ENCODE measurements at regions not wholly inside any gene's neighbourhood (a gene's known extent, or its start where the extent isn't known, plus 50 kb on each side); places are given as distances from the start of the nearest gene placed in this dataset.
"Not testable (repeated sequence)": the region's sequence is repeated elsewhere in the genome, so short reads cannot be mapped to it uniquely, and the experiment has no call there.

DNA sequence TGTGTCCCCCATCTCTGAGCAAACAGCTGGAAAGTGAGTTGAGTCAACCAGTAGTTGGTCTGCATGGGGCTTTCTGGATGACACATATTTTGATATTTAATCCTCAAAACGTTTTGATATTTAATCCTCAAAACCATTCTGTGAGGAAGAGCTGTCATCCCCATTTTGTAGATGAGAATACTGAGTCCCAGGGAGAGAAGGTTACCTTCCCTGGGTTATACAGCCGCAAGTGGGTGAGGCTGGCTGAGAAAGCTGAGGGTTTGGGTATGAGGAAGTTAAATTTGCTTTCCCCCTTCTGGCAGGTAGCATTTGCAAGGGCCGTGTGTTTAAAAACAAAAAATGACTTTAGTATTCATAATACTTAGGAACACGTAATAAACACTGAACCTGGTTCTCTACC lies 447.2 kb downstream of the XYLT1 start:
- Histone ChIP-seq H3K4me3 (ENCODE audit: low read length) (no peak overlapping the region), H3K4me1 (ENCODE audit: insufficient read depth, low read length) (no peaks in the 10 kb centered on the region; the same call in 1 of the 2 replicates), H3K27me3 (ENCODE audit: insufficient read depth, low read length) (no peaks in the 10 kb centered on the region), H3K36me3 (ENCODE audit: insufficient read depth, low read depth, low read length) (no peaks in the 10 kb centered on the region), H3K27ac (ENCODE audit: low read length) (no peak overlapping the region), H3K9me3 (ENCODE audit: insufficient read depth, low read depth, low read length) (no peaks in the 10 kb centered on the region), H3K9ac (ENCODE audit: low read depth, low read length) (no peak overlapping the region)

DNA sequence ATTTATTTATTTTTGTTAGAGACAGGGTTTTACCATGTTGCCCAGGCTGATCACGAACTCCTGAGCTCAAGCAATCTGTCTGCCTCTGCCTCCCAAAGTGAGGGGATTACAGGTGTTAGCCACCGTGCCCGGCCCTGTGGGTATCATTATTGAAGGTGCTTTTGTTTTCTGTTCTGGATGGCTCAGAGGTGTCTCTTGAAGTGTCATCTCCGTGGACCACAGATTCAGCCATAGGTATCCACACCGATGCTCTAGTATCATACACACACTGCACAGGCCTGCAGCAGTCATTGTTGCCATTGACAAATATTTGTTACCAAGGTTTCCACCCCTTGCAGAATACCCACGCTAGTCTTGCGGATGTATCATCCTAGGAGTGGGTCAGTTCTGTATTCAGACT lies 446.2 kb downstream of the XYLT1 start:
- Histone ChIP-seq H3K4me3 (ENCODE audit: low read length) (no peak overlapping the region), H3K4me1 (ENCODE audit: insufficient read depth, low read length) (no peaks in the 10 kb centered on the region), H3K36me3 (ENCODE audit: insufficient read depth, low read depth, low read length) (no peaks in the 10 kb centered on the region), H3K27ac (ENCODE audit: low read length) (no peak overlapping the region), H3K9me3 (ENCODE audit: insufficient read depth, low read depth, low read length) (peaks cover 4% of the 10 kb centered on the region; the same call in 1 of the 2 replicates), H3K27me3 (ENCODE audit: insufficient read depth, low read length) (no peaks in the 10 kb centered on the region), H3K9ac (ENCODE audit: low read depth, low read length) (no peak overlapping the region)

DNA sequence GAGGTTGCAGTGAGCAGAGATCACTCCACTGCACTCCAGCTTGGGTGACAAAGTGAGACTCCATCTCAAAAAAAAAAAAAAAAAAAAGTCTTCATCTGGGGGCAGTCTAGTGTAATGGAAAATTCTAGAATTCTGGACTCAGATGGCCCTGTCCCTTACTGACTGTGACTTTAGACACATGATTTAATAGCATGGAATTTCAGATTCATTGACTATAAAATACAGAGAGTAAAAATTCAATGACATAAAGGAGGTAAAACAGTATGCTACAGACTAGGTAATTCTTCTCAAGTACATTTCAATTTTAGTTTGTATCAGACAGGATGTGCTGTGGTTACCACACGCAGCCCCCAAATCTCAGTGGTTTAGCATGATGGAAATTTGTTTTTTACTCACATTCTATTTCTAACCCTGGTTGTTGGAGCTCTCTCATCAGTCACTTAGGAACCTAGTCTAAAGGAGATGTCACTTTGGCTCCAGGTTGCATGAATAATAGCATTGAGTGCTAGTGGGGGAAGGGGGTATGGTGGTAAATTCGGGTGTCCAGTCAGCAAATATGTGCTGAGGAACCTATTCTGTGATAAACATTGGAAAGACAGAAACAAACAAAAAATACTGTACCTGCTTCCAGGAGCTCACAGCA lies 444.0 kb downstream of the XYLT1 start:
- H3K4me1 ChIP-seq (ENCODE audit: insufficient read depth, low read length) = no peaks in the 10 kb centered on the region
- H3K9ac ChIP-seq (ENCODE audit: low read depth, low read length) = no peak overlapping the region
- no peak overlapping the region for H3K27ac ChIP-seq (ENCODE audit: low read length)
- no peak overlapping the region for H3K4me3 ChIP-seq (ENCODE audit: low read length)
- no peaks in the 10 kb centered on the region for H3K27me3 ChIP-seq (ENCODE audit: insufficient read depth, low read length)
- H3K9me3 ChIP-seq (ENCODE audit: insufficient read depth, low read depth, low read length) = peaks cover 7% of the 10 kb centered on the region; the same call in 1 of the 2 replicates
- H3K36me3 ChIP-seq (ENCODE audit: insufficient read depth, low read depth, low read length) = no peaks in the 10 kb centered on the region

DNA sequence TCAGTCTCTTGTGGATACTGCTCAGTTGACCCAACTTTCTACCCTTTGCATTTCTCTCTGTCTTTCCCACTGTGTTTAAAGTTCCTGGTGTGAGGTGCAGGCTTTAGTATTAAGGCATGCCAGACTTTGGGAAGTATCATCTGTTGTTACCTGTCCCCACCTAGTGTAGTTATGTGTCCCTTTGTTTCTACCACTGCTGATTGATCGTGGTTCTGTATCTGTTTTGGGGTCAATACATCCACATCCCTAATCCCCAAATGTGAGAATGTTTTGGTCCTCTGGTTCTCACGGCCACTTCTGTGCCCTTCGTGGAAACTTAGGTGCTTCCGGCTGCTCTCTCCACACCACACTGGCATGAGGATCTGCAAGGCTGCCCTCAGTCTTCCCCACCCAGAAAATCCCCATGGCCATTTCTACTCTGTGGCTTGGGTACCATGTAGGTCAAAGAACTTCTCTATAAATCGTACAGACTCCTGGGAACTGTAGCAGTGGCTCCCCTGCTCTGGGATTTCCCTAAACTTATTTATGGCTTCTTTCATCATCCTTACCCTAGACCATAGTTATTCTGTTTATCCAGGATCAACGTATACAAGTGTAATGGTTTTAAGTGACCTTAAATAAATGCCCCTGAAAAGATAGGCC lies 443.2 kb downstream of the XYLT1 start:
- Histone ChIP-seq H3K27me3 (ENCODE audit: insufficient read depth, low read length) (no peaks in the 10 kb centered on the region), H3K9ac (ENCODE audit: low read depth, low read length) (no peak overlapping the region), H3K9me3 (ENCODE audit: insufficient read depth, low read depth, low read length) (peaks cover 7% of the 10 kb centered on the region; the same call in 1 of the 2 replicates), H3K4me3 (ENCODE audit: low read length) (no peak overlapping the region), H3K4me1 (ENCODE audit: insufficient read depth, low read length) (no peaks in the 10 kb centered on the region), H3K27ac (ENCODE audit: low read length) (no peak overlapping the region), H3K36me3 (ENCODE audit: insufficient read depth, low read depth, low read length) (no peaks in the 10 kb centered on the region)

DNA sequence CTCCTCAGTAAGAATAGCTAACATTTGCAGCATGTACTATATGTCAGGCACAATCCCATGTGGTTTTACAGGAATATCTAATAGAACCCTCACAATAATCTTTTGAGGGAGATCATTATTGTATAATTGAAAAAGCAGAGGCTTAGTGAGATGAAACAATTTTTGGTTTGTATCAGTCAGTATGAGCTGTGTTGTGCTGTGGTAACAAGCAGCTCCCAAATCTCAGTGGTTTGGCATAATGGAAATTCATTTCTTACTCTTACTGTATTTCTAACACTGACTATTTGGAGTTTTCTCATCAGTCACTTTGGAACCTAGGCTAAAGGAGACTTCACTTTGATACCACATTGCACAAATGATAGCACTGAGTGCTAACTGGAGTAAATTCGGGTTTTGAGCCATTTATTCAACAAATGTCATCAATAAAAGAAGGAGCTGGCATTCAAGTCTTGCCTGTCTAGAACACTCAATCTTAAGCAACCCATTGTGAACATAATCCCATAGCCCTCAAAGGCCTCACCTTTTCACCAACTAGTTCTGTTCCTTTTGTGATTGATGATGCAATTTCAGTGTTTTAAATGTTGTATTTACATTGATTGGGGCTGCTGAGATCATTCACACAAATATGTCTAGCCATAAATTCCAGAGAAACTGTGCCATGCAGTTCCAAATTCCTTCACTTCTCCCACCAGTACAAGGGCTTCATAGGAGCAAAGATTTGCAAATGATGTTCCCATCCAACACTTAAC lies 441.0 kb downstream of the XYLT1 start:
- no peak overlapping the region for H3K4me3 ChIP-seq (ENCODE audit: low read length)
- no peaks in the 10 kb centered on the region for H3K27me3 ChIP-seq (ENCODE audit: insufficient read depth, low read length)
- H3K9ac ChIP-seq (ENCODE audit: low read depth, low read length) = no peak overlapping the region
- no peak overlapping the region for H3K27ac ChIP-seq (ENCODE audit: low read length)
- peaks cover 7% of the 10 kb centered on the region; the same call in 1 of the 2 replicates for H3K9me3 ChIP-seq (ENCODE audit: insufficient read depth, low read depth, low read length)
- no peaks in the 10 kb centered on the region for H3K36me3 ChIP-seq (ENCODE audit: insufficient read depth, low read depth, low read length)
- no peaks in the 10 kb centered on the region for H3K4me1 ChIP-seq (ENCODE audit: insufficient read depth, low read length)

DNA sequence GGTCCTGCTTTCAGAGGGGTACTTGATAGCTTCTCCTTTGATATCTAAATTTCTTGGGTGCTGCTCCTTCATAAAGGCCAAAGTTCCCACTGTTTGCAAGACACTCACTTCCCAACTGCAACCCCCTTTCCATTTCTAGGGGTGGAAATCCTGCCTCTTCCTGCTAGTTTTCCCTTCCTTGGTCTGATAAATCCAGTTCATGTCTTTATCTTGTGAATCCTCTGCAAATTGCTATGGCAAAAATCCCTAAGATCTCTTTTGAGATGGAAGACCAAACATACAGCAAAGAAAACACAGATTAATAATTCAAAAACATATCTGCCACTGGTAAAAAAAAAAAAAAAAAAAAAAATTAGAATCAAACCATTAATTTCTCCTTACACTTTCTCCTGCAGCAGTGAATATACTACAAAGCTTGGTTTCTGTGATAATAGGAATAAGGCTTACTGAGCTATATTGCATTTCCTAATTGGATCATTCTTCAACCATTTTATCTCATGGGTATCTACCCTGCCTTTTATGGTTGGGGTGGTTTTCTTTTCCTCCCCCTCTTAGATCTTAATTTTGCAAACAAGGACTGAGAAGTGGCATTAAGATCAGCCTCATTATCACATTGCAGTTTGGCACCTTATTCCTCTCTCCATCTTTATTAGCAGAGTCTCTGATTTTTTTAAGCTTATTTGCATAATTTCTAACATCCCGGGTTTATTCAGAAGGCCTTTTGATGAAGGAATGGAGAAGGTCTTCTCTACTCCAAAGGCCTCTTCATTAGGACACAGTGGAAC lies 439.1 kb downstream of the XYLT1 start:
- Histone ChIP-seq H3K27ac (ENCODE audit: low read length) (no peak overlapping the region), H3K4me3 (ENCODE audit: low read length) (no peak overlapping the region), H3K27me3 (ENCODE audit: insufficient read depth, low read length) (no peaks in the 10 kb centered on the region), H3K9me3 (ENCODE audit: insufficient read depth, low read depth, low read length) (peaks cover 7% of the 10 kb centered on the region; the same call in 1 of the 2 replicates), H3K9ac (ENCODE audit: low read depth, low read length) (no peak overlapping the region), H3K36me3 (ENCODE audit: insufficient read depth, low read depth, low read length) (no peaks in the 10 kb centered on the region), H3K4me1 (ENCODE audit: insufficient read depth, low read length) (no peaks in the 10 kb centered on the region)

DNA sequence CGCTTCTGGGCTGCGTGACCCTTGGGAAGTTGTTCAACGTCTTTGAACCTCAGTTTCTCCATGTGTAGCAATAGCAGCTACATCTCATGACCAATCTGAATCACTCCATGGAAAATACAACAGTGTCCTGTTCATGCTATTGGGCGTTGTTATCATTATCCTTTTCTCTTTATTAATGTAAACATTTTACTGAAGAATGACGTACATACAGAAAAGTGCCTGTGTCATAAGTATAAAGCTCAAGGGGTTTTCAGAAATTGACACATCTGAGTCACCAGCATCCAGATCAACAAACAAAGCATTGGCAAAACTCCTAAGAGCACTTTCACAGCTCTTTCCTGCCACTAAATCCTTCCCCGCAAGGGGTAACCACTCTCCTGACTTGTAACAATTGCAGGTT lies 438.4 kb downstream of the XYLT1 start:
- H3K4me1 ChIP-seq (ENCODE audit: insufficient read depth, low read length) = no peaks in the 10 kb centered on the region
- no peaks in the 10 kb centered on the region for H3K36me3 ChIP-seq (ENCODE audit: insufficient read depth, low read depth, low read length)
- peaks cover 7% of the 10 kb centered on the region; the same call in 1 of the 2 replicates for H3K9me3 ChIP-seq (ENCODE audit: insufficient read depth, low read depth, low read length)
- H3K4me3 ChIP-seq (ENCODE audit: low read length) = no peak overlapping the region
- H3K27ac ChIP-seq (ENCODE audit: low read length) = no peak overlapping the region
- H3K9ac ChIP-seq (ENCODE audit: low read depth, low read length) = no peak overlapping the region
- no peaks in the 10 kb centered on the region for H3K27me3 ChIP-seq (ENCODE audit: insufficient read depth, low read length)

DNA sequence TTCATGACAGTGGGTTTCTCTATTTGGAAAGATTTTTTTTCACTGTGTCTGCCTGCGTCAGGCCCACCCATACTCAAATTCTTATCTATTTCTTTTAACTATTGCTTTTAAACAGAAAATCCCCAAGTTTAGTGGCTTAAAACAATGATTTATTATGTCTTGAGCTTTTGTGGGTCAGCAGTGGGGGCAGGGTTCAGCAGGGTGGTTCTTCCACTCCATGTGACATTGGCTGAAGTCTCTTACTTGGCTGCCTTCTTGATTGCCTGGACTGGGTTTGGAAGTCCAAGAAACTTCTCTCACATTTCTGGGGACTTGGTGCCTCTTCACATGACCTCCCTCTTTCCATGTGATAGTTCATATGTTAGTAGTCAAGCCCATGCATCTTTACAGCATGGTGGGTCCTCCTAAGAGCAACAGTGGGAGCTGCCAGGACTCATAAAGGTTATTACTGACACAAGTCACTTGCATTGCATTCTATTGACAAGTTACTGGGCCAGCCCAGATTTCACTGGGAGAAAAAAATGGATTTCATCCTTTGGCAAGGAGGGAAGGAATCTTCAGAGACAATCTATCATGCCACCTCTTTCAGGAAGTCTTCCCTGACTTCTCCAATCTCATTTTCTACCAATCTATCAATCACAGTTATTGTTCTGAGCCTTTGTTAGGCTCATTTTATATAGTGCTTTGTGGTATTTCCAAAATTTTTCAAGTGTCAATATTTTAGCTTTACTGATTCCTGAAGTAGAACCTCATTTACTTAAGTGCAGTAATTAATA lies 436.1 kb downstream of the XYLT1 start:
- Histone ChIP-seq H3K36me3 (ENCODE audit: insufficient read depth, low read depth, low read length) (no peaks in the 10 kb centered on the region), H3K4me1 (ENCODE audit: insufficient read depth, low read length) (no peaks in the 10 kb centered on the region), H3K9me3 (ENCODE audit: insufficient read depth, low read depth, low read length) (peaks cover 2% of the 10 kb centered on the region; the same call in 1 of the 2 replicates), H3K27ac (ENCODE audit: low read length) (no peak overlapping the region), H3K4me3 (ENCODE audit: low read length) (no peak overlapping the region), H3K9ac (ENCODE audit: low read depth, low read length) (no peak overlapping the region), H3K27me3 (ENCODE audit: insufficient read depth, low read length) (no peaks in the 10 kb centered on the region)

DNA sequence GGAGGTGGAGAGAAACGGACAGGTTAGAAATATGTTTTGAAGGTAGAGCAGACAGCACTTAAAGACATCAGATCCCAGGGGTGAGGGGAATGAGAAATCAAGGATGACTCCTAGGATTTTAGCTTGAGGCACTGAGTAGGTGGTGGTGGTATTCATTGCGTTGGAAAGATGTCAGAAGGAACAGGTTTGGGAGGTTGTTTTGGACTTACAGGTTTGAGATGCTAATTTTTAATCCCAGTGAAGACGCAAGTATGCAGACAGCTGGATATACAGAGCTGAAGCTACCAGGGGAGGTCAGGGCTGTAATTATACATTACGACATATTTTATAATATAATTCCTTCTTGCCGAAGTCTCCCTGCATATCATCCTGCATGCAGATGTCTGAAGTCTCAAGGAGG lies 433.3 kb downstream of the XYLT1 start:
- Histone ChIP-seq H3K9ac (ENCODE audit: low read depth, low read length) (no peak overlapping the region), H3K36me3 (ENCODE audit: insufficient read depth, low read depth, low read length) (no peaks in the 10 kb centered on the region), H3K27ac (ENCODE audit: low read length) (no peak overlapping the region), H3K27me3 (ENCODE audit: insufficient read depth, low read length) (no peaks in the 10 kb centered on the region), H3K9me3 (ENCODE audit: insufficient read depth, low read depth, low read length) (no peaks in the 10 kb centered on the region), H3K4me1 (ENCODE audit: insufficient read depth, low read length) (no peaks in the 10 kb centered on the region), H3K4me3 (ENCODE audit: low read length) (no peak overlapping the region)

DNA sequence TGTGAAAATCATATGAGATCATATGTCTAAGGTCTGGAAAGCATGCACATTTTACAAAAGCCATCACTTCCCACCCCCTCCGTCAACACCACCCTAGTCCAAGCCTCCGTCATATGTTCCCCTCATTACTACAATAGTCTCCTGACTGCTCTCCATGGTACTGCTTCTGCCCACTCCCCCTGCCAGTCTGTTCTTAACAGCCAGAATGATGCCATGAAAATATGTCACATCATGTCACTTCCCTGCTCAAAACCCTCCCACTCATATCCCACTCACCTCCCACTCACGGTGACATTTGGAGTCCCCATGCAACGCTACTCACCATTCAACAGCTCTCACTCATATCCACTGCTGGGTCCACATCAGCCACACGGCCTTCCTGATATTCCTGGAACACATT lies 432.3 kb downstream of the XYLT1 start:
- Histone ChIP-seq H3K27me3 (ENCODE audit: insufficient read depth, low read length) (no peaks in the 10 kb centered on the region), H3K9ac (ENCODE audit: low read depth, low read length) (no peak overlapping the region), H3K9me3 (ENCODE audit: insufficient read depth, low read depth, low read length) (no peaks in the 10 kb centered on the region)

DNA sequence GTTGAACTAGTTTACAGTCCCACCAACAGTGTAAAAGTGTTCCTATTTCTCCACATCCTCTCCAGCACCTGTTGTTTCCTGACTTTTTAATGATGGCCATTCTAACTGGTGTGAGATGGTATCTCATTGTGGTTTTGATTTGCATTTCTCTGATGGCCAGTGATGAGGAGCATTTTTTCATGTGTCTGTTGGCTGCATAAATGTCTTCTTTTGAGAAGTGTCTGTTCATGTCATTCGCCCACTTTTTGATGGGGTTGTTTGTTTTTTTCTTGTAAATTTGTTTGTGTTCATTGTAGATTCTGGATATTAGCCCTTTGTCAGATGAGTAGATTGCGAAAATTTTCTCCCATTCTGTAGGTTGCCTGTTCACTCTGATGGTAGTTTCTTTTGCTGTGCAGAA lies 421.7 kb downstream of the XYLT1 start:
- not testable (repeated sequence) for H3K4me3 ChIP-seq (ENCODE audit: low read length); H3K27me3 ChIP-seq (ENCODE audit: insufficient read depth, low read length); H3K36me3 ChIP-seq (ENCODE audit: insufficient read depth, low read depth, low read length); H3K4me1 ChIP-seq (ENCODE audit: insufficient read depth, low read length); H3K9me3 ChIP-seq (ENCODE audit: insufficient read depth, low read depth, low read length); H3K9ac ChIP-seq (ENCODE audit: low read depth, low read length); H3K27ac ChIP-seq (ENCODE audit: low read length)

More for the DNA sequence above, 432.3 kb downstream of the XYLT1 start:
- H3K4me3 ChIP-seq (ENCODE audit: low read length) = no peak overlapping the region
- H3K4me1 ChIP-seq (ENCODE audit: insufficient read depth, low read length) = no peaks in the 10 kb centered on the region
- no peaks in the 10 kb centered on the region for H3K36me3 ChIP-seq (ENCODE audit: insufficient read depth, low read depth, low read length)
- no peak overlapping the region for H3K27ac ChIP-seq (ENCODE audit: low read length)

Data from iPS-20b (cell line).